Epithelial cell of prostate (primary cell): ENCODE measurements at regions not wholly inside any gene's neighbourhood (a gene's known extent, or its start where the extent isn't known, plus 50 kb on each side); places are given as distances from the start of the nearest gene placed in this dataset.

Source experiments
- DNase-seq: peaks from one replicate; pipeline ENCODE4 v3.0.0-alpha.2; 2011; ENCODE audit warnings: low read depth, low spot score
- H3K27ac ChIP-seq: fragments of 450-650 bp; 2 replicates; pipeline ENCODE4 v1.5.1; 2017; ENCODE audit warnings: mild to moderate bottlenecking

GRCh38 chr4:123783921-123784320 lies 387.3 kb downstream of the SPRY1 start:
- no peak overlapping the region for H3K27ac ChIP-seq
- no peak for DNase-seq

GRCh38 chr4:123784626-123785025 lies 388.0 kb downstream of the SPRY1 start:
- DNase-seq = no peak
- H3K27ac ChIP-seq = no peak overlapping the region

- DNase-seq = peak; percentile 27
- no peak overlapping the region for H3K27ac ChIP-seq
These were observed 388.9 kb downstream of the SPRY1 start for GRCh38 chr4:123785538-123785937.

GRCh38 chr4:123786163-123786915 lies 389.7 kb downstream of the SPRY1 start:
- H3K27ac ChIP-seq = no peak overlapping the region
- no peak for DNase-seq

- DNase-seq = no peak
- no peak overlapping the region for H3K27ac ChIP-seq
These were observed 390.3 kb downstream of the SPRY1 start for GRCh38 chr4:123786920-123787319.

- DNase-seq = no peak
- H3K27ac ChIP-seq = no peak overlapping the region
These were observed 391.0 kb downstream of the SPRY1 start for GRCh38 chr4:123787512-123788080.

GRCh38 chr4:123788577-123788976 lies 392.0 kb downstream of the SPRY1 start:
- DNase-seq = no peak
- no peak overlapping the region for H3K27ac ChIP-seq

GRCh38 chr4:123790681-123791080 lies 394.1 kb downstream of the SPRY1 start:
- no peak overlapping the region for H3K27ac ChIP-seq
- DNase-seq = no peak

- DNase-seq = no peak
- no peak overlapping the region for H3K27ac ChIP-seq
These were observed 405.6 kb downstream of the SPRY1 start for GRCh38 chr4:123802082-123802645.

GRCh38 chr4:123802933-123803332 lies 406.3 kb downstream of the SPRY1 start:
- no peak overlapping the region for H3K27ac ChIP-seq
- no peak for DNase-seq

- DNase-seq = no peak
These were observed 407.7 kb downstream of the SPRY1 start for GRCh38 chr4:123804196-123804721.

GRCh38 chr4:123806056-123806455 lies 409.5 kb downstream of the SPRY1 start:
- no peak overlapping the region for H3K27ac ChIP-seq
- DNase-seq = no peak

More at GRCh38 chr4:123804196-123804721, 407.7 kb downstream of the SPRY1 start:
- H3K27ac ChIP-seq = no peak overlapping the region

GRCh38 chr4:123807187-123807586 lies 410.6 kb downstream of the SPRY1 start:
- no peak for DNase-seq

GRCh38 chr4:123807866-123808265 lies 411.3 kb downstream of the SPRY1 start:
- no peak for DNase-seq
- H3K27ac ChIP-seq = no peak overlapping the region

More at GRCh38 chr4:123807187-123807586, 410.6 kb downstream of the SPRY1 start:
- H3K27ac ChIP-seq = no peak overlapping the region

- no peak overlapping the region for H3K27ac ChIP-seq
- DNase-seq = no peak
These were observed 413.3 kb downstream of the SPRY1 start for GRCh38 chr4:123809864-123810263.

- no peak for DNase-seq
- no peak overlapping the region for H3K27ac ChIP-seq
These were observed 415.4 kb downstream of the SPRY1 start for GRCh38 chr4:123812066-123812390.

- no peak for DNase-seq
- H3K27ac ChIP-seq = no peak overlapping the region
These were observed 417.3 kb downstream of the SPRY1 start for GRCh38 chr4:123813901-123814300.

GRCh38 chr4:123816462-123816861 lies 419.9 kb downstream of the SPRY1 start:
- H3K27ac ChIP-seq = no peak overlapping the region
- DNase-seq = no peak

- DNase-seq = no peak
- no peak overlapping the region for H3K27ac ChIP-seq
These were observed 420.6 kb downstream of the SPRY1 start for GRCh38 chr4:123817025-123817688.

GRCh38 chr4:123819362-123820035 lies 422.9 kb downstream of the SPRY1 start:
- DNase-seq = no peak
- H3K27ac ChIP-seq = no peak overlapping the region
